Esophagus squamous epithelium (tissue), 5 donors: ENCODE measurements at regions not wholly inside any gene's neighbourhood (a gene's known extent, or its start where the extent isn't known, plus 50 kb on each side); places are given as distances from the start of the nearest gene placed in this dataset.

Source experiments
- DNase-seq: peaks from one replicate; lab custom pipeline; 2025; lab: John Stamatoyannopoulos, UW
- H3K27ac ChIP-seq, 4 donors: fragments of 200-600 bp; sonication (generic); one replicate each; pipeline ENCODE4 v1.5.1; 2016 to 2019; ENCODE audit warnings: mild to moderate bottlenecking in 1 of 4
- H3K27me3 ChIP-seq, 4 donors: fragments of 200-600 bp; sonication (generic); 1 replicate in 3 of 4; 2 replicates in 1 of 4; pipeline versions ENCODE4 v1.5.1 to v1.6.0; 2017 to 2021; ENCODE audit warnings: antibody characterized with exemption in 1 of 4
- H3K36me3 ChIP-seq, 3 donors: fragments of 200-600 bp; sonication (generic); one replicate each; pipeline ENCODE4 v1.5.1; 2016 to 2019
- H3K4me1 ChIP-seq, 3 donors: fragments of 200-600 bp; sonication (generic); one replicate each; pipeline ENCODE4 v1.5.1; 2017 to 2019
- H3K4me3 ChIP-seq, 4 donors: fragments of 200-600 bp; sonication (generic); 1 replicate in 3 of 4; 2 replicates in 1 of 4; pipeline ENCODE4 v1.5.1; 2016 to 2019; ENCODE audit warnings: mild to moderate bottlenecking in 2 of 4, moderate library complexity in 1 of 4
- H3K9me3 ChIP-seq, 3 donors: fragments of 200-600 bp; sonication (generic); one replicate each; pipeline ENCODE4 v1.5.1; 2016 to 2019
- POLR2A ChIP-seq, 4 donors: fragments of 450-650 bp; IDR thresholded peaks; one replicate each; pipeline ENCODE4 v1.6.1; 2017; ENCODE audit warnings: antibody characterized with exemption in 4 of 4, mild to moderate bottlenecking in 4 of 4, moderate library complexity in 3 of 4
- WGBS, 2 donors: methylation state at CpG; one replicate each; pipeline ENCODE4 v1.1.5; 2018; 5-methylcytosine and 5-hydroxymethylcytosine counted together
- intact Hi-C: fragments of 100-400 bp; cut with DNase I; formaldehyde crosslinking; loops from one replicate; pipeline ENCODE4 v1.15.0; 2022
- TF ChIP-seq, protein P1 (sequence below), 6 experiments: fragments of 450-650 bp in 4 of 6; fragments of 200-600 bp in 2 of 6; sonication (generic) in 2 of 6; IDR thresholded peaks; one replicate each; pipeline ENCODE4 v1.5.1; 2016 to 2019; ENCODE audit warnings: antibody characterized with exemption in 6 of 6, mild to moderate bottlenecking in 4 of 6, moderate library complexity in 4 of 6
- donor health status: DM: yes; HTN: yes; CAD: no.

DNA sequence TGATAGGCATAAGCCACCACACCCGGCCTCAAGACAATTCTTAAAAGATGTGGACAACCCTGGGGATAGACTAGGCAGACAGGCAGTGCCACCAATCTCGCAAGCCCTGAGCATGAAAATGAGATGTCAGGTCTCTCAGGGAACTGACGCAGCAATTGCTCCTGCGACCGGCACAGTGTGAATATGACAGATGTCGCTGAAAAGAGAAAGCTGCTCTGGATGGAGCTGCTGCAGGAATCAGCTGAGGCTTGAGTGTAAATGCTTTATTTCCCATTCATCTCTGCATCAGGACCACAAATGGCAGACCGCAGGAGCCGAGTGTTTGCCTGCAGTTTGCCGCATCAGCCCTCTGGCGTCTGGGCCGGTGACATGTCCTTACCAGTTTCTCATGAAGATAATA is 68.4 kb downstream of the TFAP2C start:
- Histone ChIP-seq H3K4me1 (no peaks in the 10 kb centered on the region), H3K9me3 (no peaks in the 10 kb centered on the region), H3K27ac (no peak overlapping the region), H3K4me3 (no peak overlapping the region), H3K36me3 (no peaks in the 10 kb centered on the region), H3K27me3 (no peaks in the 10 kb centered on the region)
- DNase-seq = no peak
- intact Hi-C loops = no loop called here
- 50 to 68% methylated on average over 6 to 8 of the region's 11 CpGs for WGBS, 2 donors
- TF ChIP-seq, protein P1, sequence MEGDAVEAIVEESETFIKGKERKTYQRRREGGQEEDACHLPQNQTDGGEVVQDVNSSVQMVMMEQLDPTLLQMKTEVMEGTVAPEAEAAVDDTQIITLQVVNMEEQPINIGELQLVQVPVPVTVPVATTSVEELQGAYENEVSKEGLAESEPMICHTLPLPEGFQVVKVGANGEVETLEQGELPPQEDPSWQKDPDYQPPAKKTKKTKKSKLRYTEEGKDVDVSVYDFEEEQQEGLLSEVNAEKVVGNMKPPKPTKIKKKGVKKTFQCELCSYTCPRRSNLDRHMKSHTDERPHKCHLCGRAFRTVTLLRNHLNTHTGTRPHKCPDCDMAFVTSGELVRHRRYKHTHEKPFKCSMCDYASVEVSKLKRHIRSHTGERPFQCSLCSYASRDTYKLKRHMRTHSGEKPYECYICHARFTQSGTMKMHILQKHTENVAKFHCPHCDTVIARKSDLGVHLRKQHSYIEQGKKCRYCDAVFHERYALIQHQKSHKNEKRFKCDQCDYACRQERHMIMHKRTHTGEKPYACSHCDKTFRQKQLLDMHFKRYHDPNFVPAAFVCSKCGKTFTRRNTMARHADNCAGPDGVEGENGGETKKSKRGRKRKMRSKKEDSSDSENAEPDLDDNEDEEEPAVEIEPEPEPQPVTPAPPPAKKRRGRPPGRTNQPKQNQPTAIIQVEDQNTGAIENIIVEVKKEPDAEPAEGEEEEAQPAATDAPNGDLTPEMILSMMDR (IDR thresholded peaks at IDR 0.05) = no peak
- TF ChIP-seq POLR2A (IDR thresholded peaks at IDR 0.05) = no peak

DNA sequence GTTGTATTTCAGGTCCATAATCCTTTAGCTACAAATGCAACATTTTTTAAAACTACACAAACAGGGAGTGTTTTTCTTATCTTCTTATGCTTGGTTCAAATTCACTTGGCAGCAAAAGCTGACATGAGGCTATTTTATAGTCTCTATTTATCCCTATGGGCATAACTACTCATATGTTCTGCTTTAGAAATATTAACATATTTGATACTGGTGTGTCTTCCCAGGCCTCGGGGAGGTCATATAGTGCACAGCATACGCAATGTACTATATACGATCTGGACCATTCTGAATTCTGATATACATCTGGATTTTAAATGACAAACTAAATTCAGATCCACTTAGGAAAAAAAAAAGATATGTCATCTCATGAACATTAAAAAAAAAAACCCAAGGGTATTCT is 69.2 kb downstream of the TFAP2C start:
- intact Hi-C loops = no loop called here
- Histone ChIP-seq H3K27ac (no peak overlapping the region), H3K27me3 (peaks cover 0 to 4% (median 0%) of the 10 kb centered on the region in 4 donors), H3K9me3 (no peaks in the 10 kb centered on the region), H3K36me3 (no peaks in the 10 kb centered on the region), H3K4me1 (no peaks in the 10 kb centered on the region), H3K4me3 (no peak overlapping the region)
- WGBS, 2 donors = 64 to 77% methylated on average over 3 of the region's 3 CpGs
- no peak for DNase-seq
- TF ChIP-seq POLR2A (IDR thresholded peaks at IDR 0.05) = no peak
- TF ChIP-seq, protein P1 (IDR thresholded peaks at IDR 0.05) = no peak

DNA sequence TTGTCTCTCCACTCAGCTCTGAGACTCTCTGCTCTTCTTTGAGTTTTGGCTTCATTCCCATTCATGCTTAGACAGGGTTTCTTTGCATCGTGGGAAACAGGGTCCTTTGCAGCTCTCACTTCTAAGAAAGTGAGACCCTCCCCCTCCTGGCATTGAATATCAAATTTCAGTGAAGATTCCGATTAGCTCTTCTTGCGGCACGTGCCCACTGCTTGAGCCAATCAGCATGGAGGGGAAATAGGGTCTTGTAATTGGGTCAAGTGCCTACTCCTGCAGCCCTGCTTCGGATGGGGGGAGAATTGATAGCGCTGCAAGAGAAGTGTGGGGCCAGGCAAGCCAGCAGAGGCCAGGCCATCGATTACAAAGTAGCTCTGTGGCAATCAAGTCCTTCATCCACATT is 69.6 kb downstream of the TFAP2C start:
- DNase-seq = no peak
- H3K36me3 ChIP-seq = no peaks in the 10 kb centered on the region
- H3K27ac ChIP-seq = no peak overlapping the region
- no peak overlapping the region for H3K4me3 ChIP-seq
- H3K4me1 ChIP-seq = no peaks in the 10 kb centered on the region
- H3K9me3 ChIP-seq = no peaks in the 10 kb centered on the region
- TF ChIP-seq, protein P1 (IDR thresholded peaks at IDR 0.05) = no peak
- TF ChIP-seq POLR2A (IDR thresholded peaks at IDR 0.05) = no peak
- peaks cover 0 to 7% (median 0%) of the 10 kb centered on the region in 4 donors for H3K27me3 ChIP-seq
- 27 to 63% methylated on average over 2 to 3 of the region's 7 CpGs for WGBS, 2 donors
- intact Hi-C loops = no loop called here

DNA sequence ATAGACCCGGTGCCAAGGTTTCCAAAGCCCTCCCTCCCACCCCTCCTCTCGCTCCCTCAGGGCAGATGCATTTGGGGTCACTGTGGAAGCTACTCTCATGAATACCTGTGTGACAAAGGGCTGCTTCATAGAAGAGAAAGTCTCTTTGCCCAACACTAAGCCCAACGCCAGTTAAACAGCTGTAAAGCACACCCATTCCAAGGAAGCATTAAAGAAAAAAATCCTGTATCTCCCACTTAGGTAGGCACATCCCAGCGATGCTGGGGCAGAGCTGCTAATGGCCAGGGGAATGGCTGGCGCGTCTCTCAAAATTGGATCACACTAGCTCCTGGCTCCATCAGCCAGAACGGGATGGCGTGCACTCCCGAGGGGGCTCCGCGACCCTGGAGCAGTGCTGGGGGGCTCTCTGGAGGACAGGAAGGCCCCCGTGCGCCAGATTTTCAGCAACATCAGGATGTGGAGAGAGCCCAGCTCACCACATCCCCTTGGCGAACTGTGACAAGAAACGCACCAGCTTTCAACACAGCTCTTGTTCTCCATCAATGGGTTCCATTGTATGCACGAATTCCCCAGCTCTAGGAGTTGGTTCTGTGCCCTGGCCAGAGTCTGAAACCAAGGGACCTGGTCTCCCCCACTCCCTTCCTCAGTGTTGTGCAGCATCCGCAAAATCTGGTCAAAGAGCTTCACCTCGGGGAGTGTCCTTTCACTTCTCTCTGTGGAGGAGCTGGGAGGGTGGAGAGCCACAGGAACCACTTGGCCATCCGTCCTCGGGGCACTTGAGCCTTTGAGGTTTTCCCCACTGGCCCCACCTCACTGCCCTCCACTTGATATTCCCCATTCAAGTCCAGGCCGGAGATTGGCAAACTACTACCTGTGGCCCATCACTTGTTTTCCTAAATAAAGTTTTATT is 74.1 kb downstream of the TFAP2C start:
- WGBS, 2 donors = 67 to 86% methylated on average over 10 to 16 of the region's 21 CpGs
- intact Hi-C loops = no loop called here
- no peaks in the 10 kb centered on the region for H3K36me3 ChIP-seq
- peaks cover 0 to 7% (median 0%) of the 10 kb centered on the region in 4 donors for H3K27me3 ChIP-seq
- no peak overlapping the region for H3K27ac ChIP-seq
- DNase-seq = no peak
- no peak for TF ChIP-seq POLR2A (IDR thresholded peaks at IDR 0.05)
- TF ChIP-seq, protein P1 (IDR thresholded peaks at IDR 0.05) = no peak
- H3K4me1 ChIP-seq = no peaks in the 10 kb centered on the region
- no peak overlapping the region for H3K4me3 ChIP-seq
- no peaks in the 10 kb centered on the region for H3K9me3 ChIP-seq

DNA sequence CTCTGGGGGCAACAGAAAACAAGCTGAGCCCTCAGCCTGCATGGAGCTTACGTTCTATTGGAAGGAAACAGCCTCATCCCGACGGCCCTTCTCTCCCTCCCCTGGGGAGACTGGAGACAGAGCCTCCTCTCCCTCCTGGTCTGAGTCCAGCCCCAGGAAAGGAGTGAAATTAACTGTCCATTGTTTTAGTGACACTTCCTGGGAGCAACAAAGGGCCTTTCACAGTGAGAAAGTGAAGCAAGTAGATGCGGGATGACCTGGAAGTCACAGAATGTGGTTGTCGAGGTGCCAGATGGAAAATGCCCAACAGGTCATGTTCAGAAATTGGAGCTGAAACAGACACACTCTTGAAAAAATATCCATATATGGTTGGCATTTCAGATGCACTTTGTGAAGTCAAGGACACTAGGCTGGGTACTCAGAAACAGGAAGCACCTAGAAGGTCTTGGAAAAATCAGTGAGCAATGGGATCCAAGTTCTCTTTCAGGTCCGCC is 77.8 kb downstream of the TFAP2C start:
- no peak for DNase-seq
- Histone ChIP-seq H3K4me3 (no peak overlapping the region), H3K4me1 (peaks cover 0 to 11% (median 2%) of the 10 kb centered on the region in 3 donors), H3K36me3 (no peaks in the 10 kb centered on the region), H3K27ac (no peak overlapping the region), H3K9me3 (no peaks in the 10 kb centered on the region), H3K27me3 (peaks cover 0 to 7% (median 0%) of the 10 kb centered on the region in 4 donors)
- WGBS, 2 donors = 67 to 69% methylated on average over 4 to 6 of the region's 6 CpGs
- TF ChIP-seq POLR2A (IDR thresholded peaks at IDR 0.05) = no peak
- TF ChIP-seq, protein P1 (IDR thresholded peaks at IDR 0.05) = no peak
- intact Hi-C loops = no loop called here
